ENCODE measurements at regions not wholly inside any gene's neighbourhood (a gene's known extent, or its start where the extent isn't known, plus 50 kb on each side); places are given as distances from the start of the nearest gene placed in this dataset.

DNA sequence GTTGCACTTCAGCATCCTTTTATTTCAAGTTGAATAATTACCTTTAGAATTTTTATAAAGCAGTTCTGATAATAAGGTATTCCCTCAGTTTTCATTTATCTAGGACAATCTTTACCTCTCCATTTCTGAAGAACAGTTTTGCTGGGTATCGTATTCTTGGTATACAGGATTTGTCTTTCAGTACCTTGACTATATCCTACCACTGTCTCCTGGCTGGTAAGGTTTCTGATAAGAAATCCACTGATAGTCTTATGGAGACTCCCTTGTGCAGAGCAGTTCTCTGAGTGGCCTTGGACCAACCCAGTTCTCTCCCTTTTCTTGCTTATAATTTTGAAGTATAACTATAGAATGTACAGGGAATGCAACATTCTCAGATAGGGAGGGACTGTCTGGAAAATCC is 51.3 kb upstream of the SAMD3 start:
- POLR2A ChIA-PET = no interaction called here
- CTCF ChIA-PET = no interaction called here
- H3K4me2 ChIP-seq (ENCODE audit: control insufficient read depth, insufficient read depth) = no peak overlapping the region

More for the DNA sequence above, 51.3 kb upstream of the SAMD3 start:
- no peak for ATAC-seq
- intact Hi-C loops (cut with micrococcal nuclease; ENCODE audit: unreplicated experiment) = no loop called here
- Histone ChIP-seq H3K4me1 (ENCODE audit: control insufficient read depth, insufficient read depth, low read length) (0 out of 2 replicates have a peak, but pooled peaks cover 6% of the 10 kb centered on the region), H3K36me3 (ENCODE audit: control insufficient read depth in 2 of 2, insufficient read depth in 2 of 2, low read length in 1 of 2) (no peaks in the 10 kb centered on the region; a peak in 1 of 4 replicates), H3K9me3 (replicated peaks; ENCODE audit: control insufficient read depth, insufficient read depth, low read length) (peaks cover 14% of the 10 kb centered on the region), H2AFZ (ENCODE audit: control insufficient read depth, low read depth, low read length) (no peak overlapping the region), H3K4me3 (no peak overlapping the region), H3K27me3 (replicated peaks in 1 of 2; ENCODE audit: control insufficient read depth in 2 of 2, insufficient read depth in 2 of 2, low read length in 1 of 2) (no peaks in the 10 kb centered on the region), H3K9ac (ENCODE audit: control insufficient read depth, insufficient read depth, low read length) (no peak overlapping the region), H3K79me2 (ENCODE audit: control insufficient read depth, insufficient read depth, low read length) (no peaks in the 10 kb centered on the region; the same call in none of the 2 replicates), H4K20me1 (ENCODE audit: control insufficient read depth, insufficient read depth) (no peaks in the 10 kb centered on the region), H3K27ac (ENCODE audit: control insufficient read depth, insufficient read depth) (no peak overlapping the region)
- in situ Hi-C loops (cut with MboI) = no loop called here
- WGBS (ENCODE audit: insufficient coverage, insufficient replicate concordance, low lambda C conversion rate, missing lambda C conversion rate) = 56% methylated on average over 1 of the region's 1 CpG
- FAIRE-seq = no peak
- no TSS peak for BruUV-seq (replicated peaks)
- SMC1A ChIA-PET (ENCODE audit: uncharacterized antibody, unreplicated experiment) = interaction anchor here (1.0 kb wide), 1 partner anchor 8 kb away, joined by 4 read pairs; no protein-coding TSS in a partner anchor
- TF ChIP-seq, protein P1, sequence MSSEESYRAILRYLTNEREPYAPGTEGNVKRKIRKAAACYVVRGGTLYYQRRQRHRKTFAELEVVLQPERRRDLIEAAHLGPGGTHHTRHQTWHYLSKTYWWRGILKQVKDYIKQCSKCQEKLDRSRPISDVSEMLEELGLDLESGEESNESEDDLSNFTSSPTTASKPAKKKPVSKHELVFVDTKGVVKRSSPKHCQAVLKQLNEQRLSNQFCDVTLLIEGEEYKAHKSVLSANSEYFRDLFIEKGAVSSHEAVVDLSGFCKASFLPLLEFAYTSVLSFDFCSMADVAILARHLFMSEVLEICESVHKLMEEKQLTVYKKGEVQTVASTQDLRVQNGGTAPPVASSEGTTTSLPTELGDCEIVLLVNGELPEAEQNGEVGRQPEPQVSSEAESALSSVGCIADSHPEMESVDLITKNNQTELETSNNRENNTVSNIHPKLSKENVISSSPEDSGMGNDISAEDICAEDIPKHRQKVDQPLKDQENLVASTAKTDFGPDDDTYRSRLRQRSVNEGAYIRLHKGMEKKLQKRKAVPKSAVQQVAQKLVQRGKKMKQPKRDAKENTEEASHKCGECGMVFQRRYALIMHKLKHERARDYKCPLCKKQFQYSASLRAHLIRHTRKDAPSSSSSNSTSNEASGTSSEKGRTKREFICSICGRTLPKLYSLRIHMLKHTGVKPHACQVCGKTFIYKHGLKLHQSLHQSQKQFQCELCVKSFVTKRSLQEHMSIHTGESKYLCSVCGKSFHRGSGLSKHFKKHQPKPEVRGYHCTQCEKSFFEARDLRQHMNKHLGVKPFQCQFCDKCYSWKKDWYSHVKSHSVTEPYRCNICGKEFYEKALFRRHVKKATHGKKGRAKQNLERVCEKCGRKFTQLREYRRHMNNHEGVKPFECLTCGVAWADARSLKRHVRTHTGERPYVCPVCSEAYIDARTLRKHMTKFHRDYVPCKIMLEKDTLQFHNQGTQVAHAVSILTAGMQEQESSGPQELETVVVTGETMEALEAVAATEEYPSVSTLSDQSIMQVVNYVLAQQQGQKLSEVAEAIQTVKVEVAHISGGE (CRISPR knock-in tag; IDR thresholded peaks at IDR 0.05) = no peak
- TF ChIP-seq CBX5 (IDR thresholded peaks at IDR 0.05; ENCODE audit: low read depth) = peak; percentile 88
- no peak for DNase-seq (ENCODE audit: low read depth, low spot score)
- RAD21 ChIA-PET (ENCODE audit: unreplicated experiment) = interaction anchor here (0.9 kb wide), 1 partner anchor 597 kb away, joined by 3 read pairs; no protein-coding TSS in a partner anchor
